Skeletal muscle tissue (tissue), 3 donors: ENCODE measurements at regions not wholly inside any gene's neighbourhood (a gene's known extent, or its start where the extent isn't known, plus 50 kb on each side); places are given as distances from the start of the nearest gene placed in this dataset.

Source experiments
- H3K27ac ChIP-seq: one replicate; pipeline ENCODE4 v1.7.0; 2013; ENCODE audit warnings: mild to moderate bottlenecking, low read depth, low read length, inconsistent platforms
- H3K27me3 ChIP-seq, 3 donors: one replicate each; pipeline ENCODE4 v1.7.0; 2013; ENCODE audit warnings: low read length in 3 of 3; ENCODE audit not compliant: control insufficient read depth in 3 of 3, insufficient read depth in 3 of 3
- H3K36me3 ChIP-seq, 3 donors: one replicate each; pipeline ENCODE4 v1.7.0; 2013; ENCODE audit warnings: low read length in 3 of 3; ENCODE audit not compliant: control insufficient read depth in 3 of 3, insufficient read depth in 3 of 3
- H3K4me1 ChIP-seq, 3 donors: one replicate each; pipeline ENCODE4 v1.7.0; 2013; ENCODE audit warnings: low read length in 3 of 3, mild to moderate bottlenecking in 3 of 3; ENCODE audit not compliant: control insufficient read depth in 3 of 3, insufficient read depth in 3 of 3
- H3K4me3 ChIP-seq, 3 donors: one replicate each; pipeline ENCODE4 v1.7.0; 2013; ENCODE audit warnings: low read length in 3 of 3
- H3K9ac ChIP-seq, 3 donors: one replicate each; pipeline ENCODE4 v1.7.0; 2013; ENCODE audit warnings: low read length in 3 of 3, mild to moderate bottlenecking in 3 of 3, moderate library complexity in 2 of 3, low read depth in 1 of 3
- H3K9me3 ChIP-seq, 3 donors: one replicate each; pipeline ENCODE4 v1.7.0; 2013; ENCODE audit warnings: low read length in 3 of 3; ENCODE audit not compliant: control insufficient read depth in 3 of 3
- donor health status: Osteomylitis.

DNA sequence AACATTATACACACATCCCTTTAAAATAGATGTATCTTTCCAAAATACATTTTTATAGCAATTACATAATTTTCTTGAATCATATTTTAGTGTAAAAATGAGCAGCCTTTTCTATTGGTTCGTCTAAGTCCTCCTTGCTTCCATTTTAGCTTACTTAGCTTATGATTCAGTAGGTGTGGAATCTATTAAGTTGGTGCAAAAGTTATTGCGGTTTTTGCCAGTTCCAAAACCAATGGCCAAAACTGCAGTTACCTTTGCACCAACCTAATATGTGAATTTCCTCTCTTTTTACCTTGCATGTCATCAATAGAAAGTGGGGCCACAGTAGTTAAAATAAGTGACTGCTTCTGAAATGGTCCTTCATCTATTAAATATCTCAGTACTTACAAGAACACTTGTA lies 279.0 kb downstream of the OTUD1 start:
- Histone ChIP-seq H3K27ac (no peak overlapping the region), H3K27me3 (no peaks in the 10 kb centered on the region), H3K9me3 (no peaks in the 10 kb centered on the region), H3K36me3 (no peaks in the 10 kb centered on the region), H3K4me1 (no peaks in the 10 kb centered on the region), H3K9ac (no peak overlapping the region), H3K4me3 (no peak overlapping the region)

- Histone ChIP-seq H3K4me1 (no peaks in the 10 kb centered on the region), H3K27ac (no peak overlapping the region), H3K27me3 (no peaks in the 10 kb centered on the region), H3K9me3 (no peaks in the 10 kb centered on the region), H3K4me3 (no peak overlapping the region), H3K9ac (no peak overlapping the region), H3K36me3 (no peaks in the 10 kb centered on the region)
Measured at GRCh38 chr10:23718946-23719345, 280.1 kb downstream of the OTUD1 start.

DNA sequence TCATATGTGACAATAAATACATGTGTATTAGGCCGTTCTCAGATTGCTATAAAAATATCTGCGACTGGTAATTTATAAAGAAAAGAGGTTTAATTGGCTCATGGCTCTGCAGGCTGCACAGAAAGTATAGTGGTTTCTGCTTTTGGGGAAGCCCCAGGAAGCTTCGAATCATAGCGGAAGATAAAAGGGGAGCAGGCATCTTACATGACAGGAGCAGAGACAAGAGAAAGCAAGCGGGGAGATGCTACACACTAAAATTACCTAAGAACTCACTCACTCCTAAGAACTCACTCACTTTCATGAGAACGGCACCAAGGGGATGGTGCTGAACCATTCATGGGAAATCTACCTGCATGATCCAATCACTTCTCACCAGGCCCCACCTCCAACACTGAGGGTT lies 284.9 kb downstream of the OTUD1 start:
- Histone ChIP-seq H3K9ac (no peak overlapping the region), H3K36me3 (no peaks in the 10 kb centered on the region), H3K27ac (no peak overlapping the region), H3K4me3 (no peak overlapping the region), H3K4me1 (no peaks in the 10 kb centered on the region), H3K27me3 (no peaks in the 10 kb centered on the region), H3K9me3 (no peaks in the 10 kb centered on the region)

GRCh38 chr10:23725548-23725947 lies 286.7 kb downstream of the OTUD1 start:
- Histone ChIP-seq H3K4me3 (no peak overlapping the region), H3K27ac (no peak overlapping the region), H3K4me1 (no peaks in the 10 kb centered on the region), H3K27me3 (no peaks in the 10 kb centered on the region), H3K36me3 (no peaks in the 10 kb centered on the region), H3K9ac (no peak overlapping the region), H3K9me3 (no peaks in the 10 kb centered on the region)

DNA sequence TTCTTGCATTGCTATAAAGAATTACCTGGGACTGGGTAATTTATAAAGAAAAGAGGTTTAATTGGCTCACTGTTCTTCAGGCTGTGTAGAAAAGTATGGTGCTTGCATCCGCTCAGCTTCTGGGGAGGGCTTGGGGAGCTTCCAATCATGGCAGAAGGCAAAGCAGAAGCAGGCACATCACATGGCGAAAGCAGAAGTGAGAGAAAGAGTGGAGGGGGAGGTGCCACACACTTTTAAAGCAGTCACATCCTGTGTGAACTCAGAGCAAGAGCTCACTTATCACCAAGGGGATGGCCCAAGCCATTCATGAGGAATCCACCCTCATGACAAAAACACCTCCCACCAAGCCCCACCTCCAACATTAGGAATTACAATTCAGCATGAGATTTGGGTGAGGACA lies 303.5 kb downstream of the OTUD1 start:
- Histone ChIP-seq H3K4me1 (no peaks in the 10 kb centered on the region), H3K9ac (no peak overlapping the region), H3K27me3 (no peaks in the 10 kb centered on the region), H3K9me3 (peaks cover 0 to 2% (median 0%) of the 10 kb centered on the region in 3 donors), H3K36me3 (no peaks in the 10 kb centered on the region), H3K27ac (no peak overlapping the region), H3K4me3 (no peak overlapping the region)

GRCh38 chr10:23742807-23743206 lies 303.9 kb downstream of the OTUD1 start:
- Histone ChIP-seq H3K4me1 (no peaks in the 10 kb centered on the region), H3K27ac (no peak overlapping the region), H3K9me3 (peaks cover 0 to 2% (median 0%) of the 10 kb centered on the region in 3 donors), H3K27me3 (no peaks in the 10 kb centered on the region), H3K9ac (no peak overlapping the region), H3K4me3 (no peak overlapping the region), H3K36me3 (no peaks in the 10 kb centered on the region)

- no peak overlapping the region for H3K4me3 ChIP-seq
- no peak overlapping the region for H3K27ac ChIP-seq
- H3K36me3 ChIP-seq: no peaks in the 10 kb centered on the region
- no peaks in the 10 kb centered on the region for H3K9me3 ChIP-seq
- H3K4me1 ChIP-seq: no peaks in the 10 kb centered on the region
- H3K27me3 ChIP-seq: peaks cover 0 to 5% (median 0%) of the 10 kb centered on the region in 3 donors
- no peak overlapping the region for H3K9ac ChIP-seq
Measured at GRCh38 chr10:23754179-23754578, 315.3 kb downstream of the OTUD1 start.

GRCh38 chr10:23754941-23755340 lies 316.1 kb downstream of the OTUD1 start:
- no peaks in the 10 kb centered on the region for H3K4me1 ChIP-seq
- H3K27me3 ChIP-seq: peaks cover 0 to 4% (median 0%) of the 10 kb centered on the region in 3 donors
- no peak overlapping the region for H3K27ac ChIP-seq
- H3K9me3 ChIP-seq: no peaks in the 10 kb centered on the region
- H3K4me3 ChIP-seq: no peak overlapping the region
- H3K9ac ChIP-seq: no peak overlapping the region
- H3K36me3 ChIP-seq: no peaks in the 10 kb centered on the region

DNA sequence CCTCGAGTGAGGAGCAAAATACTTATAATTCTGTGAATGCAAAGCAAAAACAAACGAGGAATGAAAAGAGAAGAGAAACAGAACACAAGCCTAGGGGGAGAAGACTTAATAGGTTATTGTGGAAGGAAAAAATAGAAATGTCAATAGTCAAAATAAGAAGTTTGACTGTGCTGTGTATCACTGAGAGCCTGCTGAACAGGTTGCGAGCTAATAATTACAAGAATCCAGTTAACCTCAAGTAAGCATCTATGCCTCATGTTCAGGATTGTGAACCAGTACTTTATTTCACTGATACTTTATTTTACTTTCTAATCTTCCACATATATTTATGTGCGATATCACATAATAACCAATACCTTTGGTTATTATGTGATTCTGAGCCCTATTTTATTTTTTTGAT lies 316.7 kb downstream of the OTUD1 start:
- Histone ChIP-seq H3K9me3 (no peaks in the 10 kb centered on the region), H3K4me3 (no peak overlapping the region), H3K36me3 (no peaks in the 10 kb centered on the region), H3K4me1 (no peaks in the 10 kb centered on the region), H3K27ac (no peak overlapping the region), H3K27me3 (peaks cover 0 to 4% (median 0%) of the 10 kb centered on the region in 3 donors), H3K9ac (no peak overlapping the region)

- H3K4me3 ChIP-seq: no peak overlapping the region
- no peak overlapping the region for H3K9ac ChIP-seq
- H3K4me1 ChIP-seq: no peaks in the 10 kb centered on the region
- no peaks in the 10 kb centered on the region for H3K9me3 ChIP-seq
- H3K27ac ChIP-seq: no peak overlapping the region
- no peaks in the 10 kb centered on the region for H3K36me3 ChIP-seq
- no peaks in the 10 kb centered on the region for H3K27me3 ChIP-seq
Measured at GRCh38 chr10:23768281-23768680, 329.4 kb downstream of the OTUD1 start.

- no peaks in the 10 kb centered on the region for H3K4me1 ChIP-seq
- H3K27me3 ChIP-seq: no peaks in the 10 kb centered on the region
- H3K36me3 ChIP-seq: no peaks in the 10 kb centered on the region
- no peak overlapping the region for H3K4me3 ChIP-seq
- no peak overlapping the region for H3K9ac ChIP-seq
- H3K27ac ChIP-seq: no peak overlapping the region
- H3K9me3 ChIP-seq: no peaks in the 10 kb centered on the region
Measured at GRCh38 chr10:23777153-23777552, 338.3 kb downstream of the OTUD1 start.
